ENCODE measurements at regions not wholly inside any gene's neighbourhood (a gene's known extent, or its start where the extent isn't known, plus 50 kb on each side); places are given as distances from the start of the nearest gene placed in this dataset.

DNA sequence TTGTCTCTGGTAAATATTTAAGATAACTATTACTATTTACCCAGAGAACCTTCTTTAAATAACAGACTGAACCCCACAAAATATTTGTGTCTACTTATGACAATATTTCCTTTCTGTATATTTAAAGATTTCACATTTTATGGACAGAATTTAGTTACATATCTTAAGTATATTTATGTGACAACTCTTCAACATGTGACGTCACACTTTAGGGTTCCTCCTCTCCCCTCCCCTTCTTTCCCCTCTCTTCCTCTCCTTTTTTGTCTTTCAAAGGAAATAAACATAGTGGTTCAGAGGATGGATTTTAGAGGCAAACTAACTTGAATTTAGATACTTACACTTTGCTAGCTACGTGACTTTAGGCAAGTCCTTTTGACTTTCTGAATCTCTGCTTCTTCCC is 655.6 kb upstream of the NUDT12 start:
- Histone ChIP-seq H3K27ac (no peak overlapping the region), H3K36me3 (no peaks in the 10 kb centered on the region), H3K4me3 (no peak overlapping the region), H3K9me3 (no peaks in the 10 kb centered on the region), H3K27me3 (no peaks in the 10 kb centered on the region), H3K4me1 (no peaks in the 10 kb centered on the region)
- intact Hi-C loops (cut with DNase I) = no loop called here
- TF ChIP-seq, protein P1, sequence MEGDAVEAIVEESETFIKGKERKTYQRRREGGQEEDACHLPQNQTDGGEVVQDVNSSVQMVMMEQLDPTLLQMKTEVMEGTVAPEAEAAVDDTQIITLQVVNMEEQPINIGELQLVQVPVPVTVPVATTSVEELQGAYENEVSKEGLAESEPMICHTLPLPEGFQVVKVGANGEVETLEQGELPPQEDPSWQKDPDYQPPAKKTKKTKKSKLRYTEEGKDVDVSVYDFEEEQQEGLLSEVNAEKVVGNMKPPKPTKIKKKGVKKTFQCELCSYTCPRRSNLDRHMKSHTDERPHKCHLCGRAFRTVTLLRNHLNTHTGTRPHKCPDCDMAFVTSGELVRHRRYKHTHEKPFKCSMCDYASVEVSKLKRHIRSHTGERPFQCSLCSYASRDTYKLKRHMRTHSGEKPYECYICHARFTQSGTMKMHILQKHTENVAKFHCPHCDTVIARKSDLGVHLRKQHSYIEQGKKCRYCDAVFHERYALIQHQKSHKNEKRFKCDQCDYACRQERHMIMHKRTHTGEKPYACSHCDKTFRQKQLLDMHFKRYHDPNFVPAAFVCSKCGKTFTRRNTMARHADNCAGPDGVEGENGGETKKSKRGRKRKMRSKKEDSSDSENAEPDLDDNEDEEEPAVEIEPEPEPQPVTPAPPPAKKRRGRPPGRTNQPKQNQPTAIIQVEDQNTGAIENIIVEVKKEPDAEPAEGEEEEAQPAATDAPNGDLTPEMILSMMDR (IDR thresholded peaks at IDR 0.05) = no peak
- TF ChIP-seq POLR2A (IDR thresholded peaks at IDR 0.05) = no peak
- DNase-seq (no peak), ATAC-seq (no peak)
- WGBS, 4 donors = 51 to 67% (median 60%) methylated on average over 2 of the region's 2 CpGs

GRCh38 chr5:104213216-104213615 is 650.6 kb upstream of the NUDT12 start:
- DNase-seq (no peak), ATAC-seq (no peak)
- Histone ChIP-seq H3K27me3 (no peaks in the 10 kb centered on the region), H3K4me3 (no peak overlapping the region), H3K36me3 (no peaks in the 10 kb centered on the region), H3K4me1 (no peaks in the 10 kb centered on the region), H3K27ac (no peak overlapping the region), H3K9me3 (no peaks in the 10 kb centered on the region)
- WGBS, 4 donors = 67 to 83% (median 72%) methylated on average over 3 of the region's 3 CpGs
- intact Hi-C loops (cut with DNase I) = no loop called here
- TF ChIP-seq, protein P1 (IDR thresholded peaks at IDR 0.05) = no peak
- TF ChIP-seq POLR2A (IDR thresholded peaks at IDR 0.05) = no peak

- H3K36me3 ChIP-seq = no peaks in the 10 kb centered on the region
- TF ChIP-seq, protein P1 (IDR thresholded peaks at IDR 0.05) = no peak
- DNase-seq = no peak
- no peaks in the 10 kb centered on the region for H3K9me3 ChIP-seq
- ATAC-seq = no peak
- no peak overlapping the region for H3K27ac ChIP-seq
- H3K27me3 ChIP-seq = no peaks in the 10 kb centered on the region
- H3K4me1 ChIP-seq = no peaks in the 10 kb centered on the region
- WGBS, 4 donors = 67 to 73% (median 72%) methylated on average over 3 of the region's 3 CpGs
- no peak overlapping the region for H3K4me3 ChIP-seq
- intact Hi-C loops (cut with DNase I) = no loop called here
Observed at GRCh38 chr5:104199771-104200170, 637.2 kb upstream of the NUDT12 start.

DNA sequence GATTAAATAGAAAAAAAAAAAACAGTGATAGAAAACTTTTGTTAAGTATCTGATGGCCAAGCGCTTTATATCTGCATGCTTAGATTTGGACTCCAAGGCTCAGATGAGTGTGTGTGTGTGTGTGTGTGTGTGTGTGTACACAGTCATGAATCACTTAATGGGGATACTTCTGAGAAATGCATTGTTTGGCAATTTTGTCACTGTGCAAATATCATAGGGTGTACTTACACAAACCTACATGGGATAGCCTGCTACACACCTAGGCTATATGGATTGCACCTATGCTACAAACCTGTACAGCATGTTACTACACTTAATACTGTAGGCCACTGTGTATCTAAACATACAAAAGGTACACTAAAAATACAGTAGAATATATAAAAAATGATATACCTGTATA is 635.6 kb upstream of the NUDT12 start:
- DNase-seq = no peak
- no peak for TF ChIP-seq POLR2A (IDR thresholded peaks at IDR 0.05)
- TF ChIP-seq, protein P1 (IDR thresholded peaks at IDR 0.05) = no peak
- Histone ChIP-seq H3K27ac (no peak overlapping the region), H3K4me1 (no peaks in the 10 kb centered on the region), H3K4me3 (no peak overlapping the region), H3K36me3 (no peaks in the 10 kb centered on the region), H3K9me3 (no peaks in the 10 kb centered on the region), H3K27me3 (no peaks in the 10 kb centered on the region)
- intact Hi-C loops (cut with DNase I) = no loop called here
- no peak for ATAC-seq
- WGBS, 4 donors = 93 to 96% (median 94%) methylated on average over 1 of the region's 1 CpG
